Neural cell (in vitro differentiated cells): ENCODE measurements at regions not wholly inside any gene's neighbourhood (a gene's known extent, or its start where the extent isn't known, plus 50 kb on each side); places are given as distances from the start of the nearest gene placed in this dataset.

Experiments used
- H2AFZ ChIP-seq: fragments of 200-600, 300-800 bp; sonication (generic), shearing (Covaris generic); 2 replicates; pipeline ENCODE4 v1.6.0; 2014; ENCODE audit warnings: low read depth, mild to moderate bottlenecking, antibody characterized with exemption, low read length, moderate library complexity
- H3F3A ChIP-seq: fragments of 200-600 bp; shearing (Covaris generic); 2 replicates; pipeline ENCODE4 v1.6.1; 2016; ENCODE audit warnings: mild to moderate bottlenecking, moderate library complexity, mixed read lengths, antibody characterized with exemption, low read length; ENCODE audit not compliant: insufficient read depth, poor library complexity, severe bottlenecking
- H3K27ac ChIP-seq: fragments of 200-600, 300-800 bp; sonication (generic), shearing (Covaris generic); 2 replicates; pipeline ENCODE4 v1.5.1; 2014; ENCODE audit warnings: mild to moderate bottlenecking, low read length, moderate library complexity
- H3K27me3 ChIP-seq: fragments of 300-800, 200-600 bp; sonication (generic), shearing (Covaris generic); 2 replicates; pipeline ENCODE4 v1.6.0; 2014; ENCODE audit warnings: mild to moderate bottlenecking, low read depth, low read length, moderate library complexity; ENCODE audit not compliant: insufficient read depth
- H3K36me3 ChIP-seq: fragments of 300-800, 200-600 bp; sonication (generic), shearing (Covaris generic); 2 replicates; pipeline ENCODE4 v1.5.1; 2014; ENCODE audit warnings: mild to moderate bottlenecking, antibody characterized with exemption, low read length, moderate library complexity; ENCODE audit not compliant: insufficient read depth
- H3K4me2 ChIP-seq: fragments of 300-800, 200-600 bp; sonication (generic), shearing (Covaris generic); 2 replicates; pipeline ENCODE4 v1.6.0; 2014; ENCODE audit warnings: mild to moderate bottlenecking, low read length
- H3K4me3 ChIP-seq: fragments of 300-800, 200-600 bp; sonication (generic), shearing (Covaris generic); 2 replicates; pipeline ENCODE4 v1.5.1; 2014; ENCODE audit warnings: mild to moderate bottlenecking, low read length, moderate library complexity
- H3K79me2 ChIP-seq: fragments of 200-600 bp; shearing (Covaris generic); replicated peaks from 2 replicates; pipeline ENCODE4 v1.6.0; 2014; ENCODE audit warnings: mild to moderate bottlenecking, low read length, moderate library complexity; ENCODE audit not compliant: insufficient read depth
- H3K9ac ChIP-seq: fragments of 300-800, 200-600 bp; sonication (generic), shearing (Covaris generic); 2 replicates; pipeline ENCODE4 v1.6.1; 2016; ENCODE audit warnings: mild to moderate bottlenecking, low read length, mixed read lengths
- H3K9me2 ChIP-seq: fragments of 200-600 bp; shearing (Covaris generic); 2 replicates; pipeline ENCODE4 v1.6.1; 2016; ENCODE audit warnings: mild to moderate bottlenecking, low read length, mixed read lengths; ENCODE audit not compliant: insufficient read depth
- H3K9me3 ChIP-seq: fragments of 200-600, 300-800 bp; sonication (generic), shearing (Covaris generic); 2 replicates; pipeline ENCODE4 v1.6.1; 2016; ENCODE audit warnings: mild to moderate bottlenecking, mixed run types, low read length, moderate library complexity, mixed read lengths
- H4K20me1 ChIP-seq: fragments of 200-600 bp; shearing (Covaris generic); 2 replicates; pipeline ENCODE4 v1.6.1; 2016; ENCODE audit warnings: mild to moderate bottlenecking, mixed run types; ENCODE audit not compliant: insufficient read depth
- CTCF ChIP-seq: fragments of 450-650 bp; IDR thresholded peaks from 2 replicates; pipeline ENCODE4 v1.5.1; 2014; ENCODE audit warnings: antibody characterized with exemption, mild to moderate bottlenecking, moderate library complexity; ENCODE audit not compliant: poor library complexity, severe bottlenecking
- EP300 ChIP-seq: fragments of 450-650 bp; conservative IDR thresholded peaks from 2 replicates; pipeline ENCODE4 v1.6.1; 2014; ENCODE audit warnings: antibody characterized with exemption, mild to moderate bottlenecking, moderate library complexity; ENCODE audit not compliant: poor library complexity, severe bottlenecking
- EZH2 ChIP-seq: fragments of 200-600, 300-800 bp; shearing (Covaris generic), sonication (generic); IDR thresholded peaks from 2 replicates; pipeline ENCODE4 v1.6.1; 2014; ENCODE audit warnings: antibody characterized with exemption, low read length, borderline replicate concordance, mild to moderate bottlenecking; ENCODE audit not compliant: insufficient read depth, poor library complexity, severe bottlenecking
- MXI1 ChIP-seq: fragments of 450-650 bp; conservative IDR thresholded peaks from 2 replicates; pipeline ENCODE4 v1.6.1; 2014; ENCODE audit warnings: antibody characterized with exemption, mild to moderate bottlenecking; ENCODE audit not compliant: poor library complexity, severe bottlenecking
- POLR2AphosphoS5 ChIP-seq: IDR thresholded peaks from 2 replicates; pipeline ENCODE4 v1.6.1; 2012
- RAD21 ChIP-seq: fragments of 450-650 bp; conservative IDR thresholded peaks from 2 replicates; pipeline ENCODE4 v1.6.1; 2014; ENCODE audit warnings: antibody characterized with exemption, mild to moderate bottlenecking, moderate library complexity
- REST ChIP-seq: IDR thresholded peaks from 2 replicates; pipeline ENCODE4 v1.6.1; 2012; ENCODE audit warnings: borderline replicate concordance
- SMC3 ChIP-seq: fragments of 450-650 bp; conservative IDR thresholded peaks from 2 replicates; pipeline ENCODE4 v1.6.1; 2014; ENCODE audit warnings: antibody characterized with exemption, mild to moderate bottlenecking, moderate library complexity; ENCODE audit not compliant: poor library complexity
- TAF1 ChIP-seq: IDR thresholded peaks from 2 replicates; pipeline ENCODE4 v1.6.1; 2012; ENCODE audit warnings: low read depth

GRCh38 chr3:13245615-13245978, 172.4 kb upstream of the IQSEC1 start:
- TF ChIP-seq TAF1 (no peak), CTCF (no peak), RAD21 (no peak), EZH2 (no peak), POLR2AphosphoS5 (no peak), SMC3 (no peak), MXI1 (no peak), REST (no peak), EP300 (no peak)

GRCh38 chr3:13243586-13243985, 170.4 kb upstream of the IQSEC1 start:
- H2AFZ ChIP-seq, result no peak overlapping the region
- TF ChIP-seq EZH2 (no peak), TAF1 (no peak), POLR2AphosphoS5 (no peak)
- no peaks in the 10 kb centered on the region for H3F3A ChIP-seq
- no peaks in the 10 kb centered on the region for H3K79me2 ChIP-seq
- no peaks in the 10 kb centered on the region for H3K9me2 ChIP-seq
- H3K27ac ChIP-seq, result no peak overlapping the region
- H3K9me3 ChIP-seq, result no peaks in the 10 kb centered on the region
- no peak overlapping the region for H3K4me3 ChIP-seq
- H3K27me3 ChIP-seq, result no peaks in the 10 kb centered on the region
- no peak overlapping the region for H3K4me2 ChIP-seq
- no peak overlapping the region for H3K9ac ChIP-seq
- H4K20me1 ChIP-seq, result no peaks in the 10 kb centered on the region
- no peaks in the 10 kb centered on the region for H3K36me3 ChIP-seq

More at GRCh38 chr3:13245615-13245978, 172.4 kb upstream of the IQSEC1 start:
- H3K27ac ChIP-seq, result no peak overlapping the region
- H3K4me3 ChIP-seq, result no peak overlapping the region
- no peak overlapping the region for H3K9ac ChIP-seq
- no peaks in the 10 kb centered on the region for H3K36me3 ChIP-seq
- no peaks in the 10 kb centered on the region for H3F3A ChIP-seq
- H4K20me1 ChIP-seq, result no peaks in the 10 kb centered on the region
- no peak overlapping the region for H2AFZ ChIP-seq
- no peaks in the 10 kb centered on the region for H3K9me2 ChIP-seq
- H3K4me2 ChIP-seq, result no peak overlapping the region
- no peaks in the 10 kb centered on the region for H3K9me3 ChIP-seq
- no peaks in the 10 kb centered on the region for H3K79me2 ChIP-seq
- no peaks in the 10 kb centered on the region for H3K27me3 ChIP-seq

- no peak overlapping the region for H3K9ac ChIP-seq
- H3K9me3 ChIP-seq, result no peaks in the 10 kb centered on the region
- H3K9me2 ChIP-seq, result no peaks in the 10 kb centered on the region
- H3F3A ChIP-seq, result no peaks in the 10 kb centered on the region
- TF ChIP-seq POLR2AphosphoS5 (no peak), CTCF (no peak), TAF1 (no peak)
- no peak overlapping the region for H3K27ac ChIP-seq
- no peak overlapping the region for H3K4me2 ChIP-seq
- no peaks in the 10 kb centered on the region for H3K27me3 ChIP-seq
- H3K79me2 ChIP-seq, result no peaks in the 10 kb centered on the region
- H3K4me3 ChIP-seq, result no peak overlapping the region
- no peaks in the 10 kb centered on the region for H4K20me1 ChIP-seq
- H2AFZ ChIP-seq, result no peak overlapping the region
- H3K36me3 ChIP-seq, result no peaks in the 10 kb centered on the region
These were observed 169.1 kb upstream of the IQSEC1 start for GRCh38 chr3:13242364-13242737.
